ENCODE measurements at regions not wholly inside any gene's neighbourhood (a gene's known extent, or its start where the extent isn't known, plus 50 kb on each side); places are given as distances from the start of the nearest gene placed in this dataset.
"Not testable (repeated sequence)": the region's sequence is repeated elsewhere in the genome, so short reads cannot be mapped to it uniquely, and the experiment has no call there.

- TF ChIP-seq CTCF, POLR2A (IDR thresholded peaks at IDR 0.05): not testable (repeated sequence)
These were observed 154.8 kb downstream of the SPATA31A6 start for GRCh38 chr9:42338275-42338674.

Measured in Peyer's patch (tissue), 4 donors.